ENCODE measurements at regions not wholly inside any gene's neighbourhood (a gene's known extent, or its start where the extent isn't known, plus 50 kb on each side); places are given as distances from the start of the nearest gene placed in this dataset.

- Histone ChIP-seq H3K4me2 (ENCODE audit: low read length) (no peak overlapping the region), H3K9me3 (ENCODE audit: control insufficient read depth, insufficient read depth, low read length) (no peaks in the 10 kb centered on the region), H3K36me3 (ENCODE audit: control insufficient read depth, low read length) (no peaks in the 10 kb centered on the region), H3K27ac (ENCODE audit: low read depth, low read length) (no peak overlapping the region), H3F3A (ENCODE audit: control insufficient read depth, insufficient read depth) (no peaks in the 10 kb centered on the region), H3K79me2 (ENCODE audit: control insufficient read depth, low read length) (no peaks in the 10 kb centered on the region), H3K4me1 (ENCODE audit: control insufficient read depth, low read length) (peaks cover 15% of the 10 kb centered on the region), H4K20me1 (ENCODE audit: control insufficient read depth, insufficient read depth, low read depth, low read length) (no peaks in the 10 kb centered on the region), H3K4me3 (ENCODE audit: low read length) (no peak overlapping the region), H3K9me2 (replicated peaks; ENCODE audit: control insufficient read depth, low read length) (no peaks in the 10 kb centered on the region), H3K27me3 (ENCODE audit: control insufficient read depth, low read length) (no peaks in the 10 kb centered on the region)
- no peak for TF ChIP-seq EZH2phosphoT487 (IDR thresholded peaks at IDR 0.05; ENCODE audit: borderline replicate concordance, low read length)
- TF ChIP-seq CTCF (IDR thresholded peaks at IDR 0.05; ENCODE audit: low read depth, low read length, poor library complexity, severe bottlenecking) = no peak
Observed at GRCh38 chrX:39957816-39958566, 139.8 kb downstream of the BCOR start.

- no peak overlapping the region for H3K4me3 ChIP-seq (ENCODE audit: low read length)
- no peaks in the 10 kb centered on the region for H4K20me1 ChIP-seq (ENCODE audit: control insufficient read depth, insufficient read depth, low read depth, low read length)
- no peaks in the 10 kb centered on the region for H3K9me3 ChIP-seq (ENCODE audit: control insufficient read depth, insufficient read depth, low read length)
- no peaks in the 10 kb centered on the region for H3K9me2 ChIP-seq (replicated peaks; ENCODE audit: control insufficient read depth, low read length)
- H3F3A ChIP-seq (ENCODE audit: control insufficient read depth, insufficient read depth) = no peaks in the 10 kb centered on the region
- H3K27ac ChIP-seq (ENCODE audit: low read depth, low read length) = no peak overlapping the region
- TF ChIP-seq CTCF (IDR thresholded peaks at IDR 0.05; ENCODE audit: low read depth, low read length, poor library complexity, severe bottlenecking) (no peak), EZH2phosphoT487 (IDR thresholded peaks at IDR 0.05; ENCODE audit: borderline replicate concordance, low read length) (no peak)
- no peaks in the 10 kb centered on the region for H3K36me3 ChIP-seq (ENCODE audit: control insufficient read depth, low read length)
- peaks cover 6% of the 10 kb centered on the region for H3K4me1 ChIP-seq (ENCODE audit: control insufficient read depth, low read length)
- H3K4me2 ChIP-seq (ENCODE audit: low read length) = no peak overlapping the region
- H3K27me3 ChIP-seq (ENCODE audit: control insufficient read depth, low read length) = no peaks in the 10 kb centered on the region
- H3K79me2 ChIP-seq (ENCODE audit: control insufficient read depth, low read length) = no peaks in the 10 kb centered on the region
Observed at GRCh38 chrX:39958850-39959249, 138.9 kb downstream of the BCOR start.

- Histone ChIP-seq H4K20me1 (ENCODE audit: control insufficient read depth, insufficient read depth, low read depth, low read length) (no peaks in the 10 kb centered on the region), H3K9me3 (ENCODE audit: control insufficient read depth, insufficient read depth, low read length) (no peaks in the 10 kb centered on the region), H3K4me2 (ENCODE audit: low read length) (no peak overlapping the region), H3K79me2 (ENCODE audit: control insufficient read depth, low read length) (no peaks in the 10 kb centered on the region), H3K27me3 (ENCODE audit: control insufficient read depth, low read length) (no peaks in the 10 kb centered on the region), H3K4me3 (ENCODE audit: low read length) (no peak overlapping the region), H3K27ac (ENCODE audit: low read depth, low read length) (no peak overlapping the region), H3K9me2 (replicated peaks; ENCODE audit: control insufficient read depth, low read length) (no peaks in the 10 kb centered on the region), H3F3A (ENCODE audit: control insufficient read depth, insufficient read depth) (no peaks in the 10 kb centered on the region), H3K36me3 (ENCODE audit: control insufficient read depth, low read length) (no peaks in the 10 kb centered on the region), H3K4me1 (ENCODE audit: control insufficient read depth, low read length) (peaks cover 4% of the 10 kb centered on the region)
- TF ChIP-seq EZH2phosphoT487 (IDR thresholded peaks at IDR 0.05; ENCODE audit: borderline replicate concordance, low read length) = no peak
- TF ChIP-seq CTCF (IDR thresholded peaks at IDR 0.05; ENCODE audit: low read depth, low read length, poor library complexity, severe bottlenecking) = no peak
Observed at GRCh38 chrX:39960219-39960618, 137.5 kb downstream of the BCOR start.

Measured in DOHH2 (cell line).